GM12878 (cell line): ENCODE measurements at regions not wholly inside any gene's neighbourhood (a gene's known extent, or its start where the extent isn't known, plus 50 kb on each side); places are given as distances from the start of the nearest gene placed in this dataset.

Experiments used
- ATAC-seq: fragments of 200-7000 bp; cut with Tn5 transposase; 3 replicates; pipeline ENCODE4 v1.9.1; 2020; ENCODE audit warnings: mild to moderate bottlenecking, moderate library complexity
- BruUV-seq: library from RNA; stranded (reverse); fragments of 400-500 nt; replicated peaks from 2 replicates; lab custom pipeline; 2021; lab: Mats Ljungman, UMichigan
- CTCF ChIA-PET: fragments of 300-600 bp; sonication (Branson Sonifier 250); formaldehyde crosslinking; extraction: SDS; loops from one replicate; lab custom pipeline; 2021; ENCODE audit warnings: inconsistent platforms; lab: Yijun Ruan, JAX
- POLR2A ChIA-PET: fragments of 350-600 bp; formaldehyde crosslinking; extraction: SDS; loops from one replicate; lab custom pipeline; 2021; ENCODE audit warnings: inconsistent platforms; lab: Charles Lee
- RAD21 ChIA-PET: fragments of 300-600 bp; sonication (Branson Sonifier 250); formaldehyde crosslinking; loops from one replicate; lab custom pipeline; 2023; ENCODE audit warnings: antibody characterized with exemption; ENCODE audit not compliant: unreplicated experiment; lab: Charles Lee
- SMC1A ChIA-PET: fragments of 300-600 bp; sonication (Branson Sonifier 250); formaldehyde crosslinking; loops from one replicate; lab custom pipeline; 2023; ENCODE audit not compliant: unreplicated experiment, uncharacterized antibody; lab: Charles Lee
- DNase-seq: peaks from one replicate; pipeline ENCODE4 v3.0.0-alpha.2; 2011; ENCODE audit warnings: low read depth, low spot score
- FAIRE-seq: peaks from 3 replicates; lab custom pipeline; 2011; peaks lifted over from hg19 to GRCh38; lab: Jason Lieb, UNC
- H2AFZ ChIP-seq: 2 replicates; pipeline ENCODE4 v1.6.0; 2011; ENCODE audit warnings: low read depth, low read length, control low read depth; ENCODE audit not compliant: control insufficient read depth
- H3K27ac ChIP-seq: 2 replicates; pipeline ENCODE4 v1.5.1; 2011; ENCODE audit warnings: control low read depth; ENCODE audit not compliant: control insufficient read depth, insufficient read depth
- H3K27me3 ChIP-seq, 2 experiments: replicated peaks in 1 of 2; 2 replicates each; pipeline versions ENCODE4 v1.6.0 to v1.6.1; 2011; ENCODE audit warnings: low read length in 1 of 2; ENCODE audit not compliant: control insufficient read depth in 2 of 2, insufficient read depth in 2 of 2
- H3K36me3 ChIP-seq, 2 experiments: 2 replicates each; pipeline ENCODE4 v1.5.1; 2011; ENCODE audit warnings: low read length in 1 of 2; ENCODE audit not compliant: control insufficient read depth in 2 of 2, insufficient read depth in 2 of 2
- H3K4me1 ChIP-seq: 2 replicates; pipeline ENCODE4 v1.6.1; 2011; ENCODE audit warnings: mild to moderate bottlenecking, low read length, moderate library complexity, mixed read lengths; ENCODE audit not compliant: control insufficient read depth, insufficient read depth
- H3K4me2 ChIP-seq: 2 replicates; pipeline ENCODE4 v1.6.0; 2011; ENCODE audit warnings: control low read depth; ENCODE audit not compliant: control insufficient read depth, insufficient read depth
- H3K4me3 ChIP-seq: fragments of 200-600 bp; sonication (generic); 2 replicates; pipeline ENCODE4 v1.5.1; 2016
- H3K79me2 ChIP-seq: 2 replicates; pipeline ENCODE4 v1.6.0; 2011; ENCODE audit warnings: low read length; ENCODE audit not compliant: control insufficient read depth, insufficient read depth
- H3K9ac ChIP-seq: 2 replicates; pipeline ENCODE4 v1.8.0; 2011; ENCODE audit warnings: low read length, control low read depth, mixed read lengths; ENCODE audit not compliant: control insufficient read depth, insufficient read depth
- H3K9me3 ChIP-seq: replicated peaks from 3 replicates; pipeline ENCODE4 v1.5.1; 2011; ENCODE audit warnings: mild to moderate bottlenecking, low read length; ENCODE audit not compliant: control insufficient read depth, insufficient read depth
- H4K20me1 ChIP-seq: 2 replicates; pipeline ENCODE4 v1.6.0; 2011; ENCODE audit not compliant: control insufficient read depth, insufficient read depth
- ZBED1 ChIP-seq: IDR thresholded peaks from 2 replicates; pipeline ENCODE4 v1.6.1; 2016; ENCODE audit warnings: borderline replicate concordance
- ZZZ3 ChIP-seq: IDR thresholded peaks from 2 replicates; pipeline ENCODE4 v1.6.1; 2011; ENCODE audit warnings: low read depth; ENCODE audit not compliant: control insufficient read depth, insufficient read length
- WGBS: methylation state at CpG from one replicate; pipeline ENCODE4 v1.1.6; 2016; ENCODE audit warnings: low lambda C conversion rate; ENCODE audit not compliant: insufficient replicate concordance, insufficient coverage; ENCODE audit errors: missing lambda C conversion rate; 5-methylcytosine and 5-hydroxymethylcytosine counted together
- in situ Hi-C: fragments of 300-500 bp; cut with MboI; formaldehyde crosslinking; loops from 9 replicates; pipeline ENCODE4 v1.14.3; 2018; ENCODE audit warnings: mixed read lengths
- intact Hi-C: fragments of 100-400 bp; cut with micrococcal nuclease; formaldehyde crosslinking; loops from one replicate; pipeline ENCODE4 v1.14.2; 2022; ENCODE audit not compliant: unreplicated experiment
- TF ChIP-seq, protein P1 (sequence below): fragments of 450-650 bp; IDR thresholded peaks from 2 replicates; pipeline ENCODE4 v1.6.1; 2017; ENCODE audit warnings: low read depth, mild to moderate bottlenecking, moderate library complexity
- TF ChIP-seq, protein P2 (sequence below): fragments of 450-650 bp; IDR thresholded peaks from 2 replicates; pipeline ENCODE4 v1.6.1; 2017; ENCODE audit warnings: mild to moderate bottlenecking, moderate library complexity

DNA sequence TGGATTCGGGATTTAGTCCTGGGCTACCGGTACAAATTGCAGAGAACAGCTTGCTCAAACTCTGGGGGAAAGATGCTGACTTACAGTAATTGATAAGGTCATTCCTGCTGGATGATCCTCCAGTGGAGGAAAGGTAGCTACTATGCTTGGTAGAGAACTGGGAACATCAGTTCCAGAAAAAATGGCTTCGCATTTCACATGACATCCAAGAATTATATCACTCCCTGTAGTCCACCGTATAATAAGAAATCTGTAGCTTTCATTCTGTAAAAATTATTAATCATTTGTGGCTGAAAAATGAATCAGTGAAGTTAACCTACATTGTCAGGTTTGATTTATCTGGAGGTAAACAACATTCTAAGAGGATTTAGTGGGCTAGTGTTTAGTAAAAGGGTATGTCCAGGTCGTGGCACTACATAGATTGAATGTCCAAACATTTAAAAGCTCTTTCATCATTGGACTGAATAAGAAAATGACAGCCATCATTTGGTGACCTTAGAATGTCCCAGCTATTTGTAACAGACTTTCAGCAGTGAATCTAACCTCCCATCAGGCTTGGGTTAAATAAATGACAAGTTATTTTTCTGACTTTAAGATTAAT, 203.2 kb upstream of the TMCO5A start (continued):
- TF ChIP-seq, protein P1, sequence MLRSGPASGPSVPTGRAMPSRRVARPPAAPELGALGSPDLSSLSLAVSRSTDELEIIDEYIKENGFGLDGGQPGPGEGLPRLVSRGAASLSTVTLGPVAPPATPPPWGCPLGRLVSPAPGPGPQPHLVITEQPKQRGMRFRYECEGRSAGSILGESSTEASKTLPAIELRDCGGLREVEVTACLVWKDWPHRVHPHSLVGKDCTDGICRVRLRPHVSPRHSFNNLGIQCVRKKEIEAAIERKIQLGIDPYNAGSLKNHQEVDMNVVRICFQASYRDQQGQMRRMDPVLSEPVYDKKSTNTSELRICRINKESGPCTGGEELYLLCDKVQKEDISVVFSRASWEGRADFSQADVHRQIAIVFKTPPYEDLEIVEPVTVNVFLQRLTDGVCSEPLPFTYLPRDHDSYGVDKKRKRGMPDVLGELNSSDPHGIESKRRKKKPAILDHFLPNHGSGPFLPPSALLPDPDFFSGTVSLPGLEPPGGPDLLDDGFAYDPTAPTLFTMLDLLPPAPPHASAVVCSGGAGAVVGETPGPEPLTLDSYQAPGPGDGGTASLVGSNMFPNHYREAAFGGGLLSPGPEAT, result no peak

DNA sequence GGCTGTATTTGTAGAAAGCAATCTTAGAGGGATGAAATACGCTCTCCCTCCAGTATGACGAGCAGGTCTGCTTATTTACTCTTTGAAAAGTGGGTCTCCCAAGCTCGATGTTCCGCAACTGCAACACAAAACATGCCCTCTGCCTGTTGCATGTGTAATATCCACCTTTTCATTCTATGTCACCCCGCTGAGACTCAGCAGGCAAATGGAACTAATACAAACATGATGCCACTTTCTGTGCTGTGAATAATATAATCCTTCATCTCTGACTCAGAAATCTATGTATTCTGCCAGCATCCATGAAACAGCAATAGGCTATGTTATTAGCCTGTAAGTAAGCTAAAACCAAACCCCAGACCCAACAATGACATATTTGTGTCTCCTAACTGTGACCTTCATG, 200.8 kb upstream of the TMCO5A start:
- H3K4me2 ChIP-seq, result no peak overlapping the region
- H3K9ac ChIP-seq, result no peak overlapping the region
- no peak overlapping the region for H2AFZ ChIP-seq
- ChIA-PET SMC1A (no interaction called here), POLR2A (no interaction called here), CTCF (no interaction called here), RAD21 (no interaction called here)
- no TSS peak for BruUV-seq
- DNase-seq, result no peak
- no peak for ATAC-seq
- no peaks in the 10 kb centered on the region for H4K20me1 ChIP-seq
- FAIRE-seq, result no peak
- no peaks in the 10 kb centered on the region for H3K36me3 ChIP-seq
- no peak overlapping the region for H3K27ac ChIP-seq
- intact Hi-C loops, result no loop called here
- 3% methylated on average over 5 of the region's 5 CpGs for WGBS
- no peaks in the 10 kb centered on the region; the same call in 2 of the 3 replicates for H3K9me3 ChIP-seq
- no peaks in the 10 kb centered on the region for H3K27me3 ChIP-seq
- in situ Hi-C loops, result no loop called here
- H3K79me2 ChIP-seq, result no peaks in the 10 kb centered on the region
- no peak overlapping the region for H3K4me3 ChIP-seq
- H3K4me1 ChIP-seq, result no peaks in the 10 kb centered on the region
- TF ChIP-seq ZZZ3 (no peak), ZBED1 (no peak)
- TF ChIP-seq, protein P1, result no peak
- TF ChIP-seq, protein P2, sequence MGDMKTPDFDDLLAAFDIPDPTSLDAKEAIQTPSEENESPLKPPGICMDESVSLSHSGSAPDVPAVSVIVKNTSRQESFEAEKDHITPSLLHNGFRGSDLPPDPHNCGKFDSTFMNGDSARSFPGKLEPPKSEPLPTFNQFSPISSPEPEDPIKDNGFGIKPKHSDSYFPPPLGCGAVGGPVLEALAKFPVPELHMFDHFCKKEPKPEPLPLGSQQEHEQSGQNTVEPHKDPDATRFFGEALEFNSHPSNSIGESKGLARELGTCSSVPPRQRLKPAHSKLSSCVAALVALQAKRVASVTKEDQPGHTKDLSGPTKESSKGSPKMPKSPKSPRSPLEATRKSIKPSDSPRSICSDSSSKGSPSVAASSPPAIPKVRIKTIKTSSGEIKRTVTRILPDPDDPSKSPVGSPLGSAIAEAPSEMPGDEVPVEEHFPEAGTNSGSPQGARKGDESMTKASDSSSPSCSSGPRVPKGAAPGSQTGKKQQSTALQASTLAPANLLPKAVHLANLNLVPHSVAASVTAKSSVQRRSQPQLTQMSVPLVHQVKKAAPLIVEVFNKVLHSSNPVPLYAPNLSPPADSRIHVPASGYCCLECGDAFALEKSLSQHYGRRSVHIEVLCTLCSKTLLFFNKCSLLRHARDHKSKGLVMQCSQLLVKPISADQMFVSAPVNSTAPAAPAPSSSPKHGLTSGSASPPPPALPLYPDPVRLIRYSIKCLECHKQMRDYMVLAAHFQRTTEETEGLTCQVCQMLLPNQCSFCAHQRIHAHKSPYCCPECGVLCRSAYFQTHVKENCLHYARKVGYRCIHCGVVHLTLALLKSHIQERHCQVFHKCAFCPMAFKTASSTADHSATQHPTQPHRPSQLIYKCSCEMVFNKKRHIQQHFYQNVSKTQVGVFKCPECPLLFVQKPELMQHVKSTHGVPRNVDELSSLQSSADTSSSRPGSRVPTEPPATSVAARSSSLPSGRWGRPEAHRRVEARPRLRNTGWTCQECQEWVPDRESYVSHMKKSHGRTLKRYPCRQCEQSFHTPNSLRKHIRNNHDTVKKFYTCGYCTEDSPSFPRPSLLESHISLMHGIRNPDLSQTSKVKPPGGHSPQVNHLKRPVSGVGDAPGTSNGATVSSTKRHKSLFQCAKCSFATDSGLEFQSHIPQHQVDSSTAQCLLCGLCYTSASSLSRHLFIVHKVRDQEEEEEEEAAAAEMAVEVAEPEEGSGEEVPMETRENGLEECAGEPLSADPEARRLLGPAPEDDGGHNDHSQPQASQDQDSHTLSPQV, result no peak
